Suprapubic skin (tissue), 4 donors: ENCODE measurements at regions not wholly inside any gene's neighbourhood (a gene's known extent, or its start where the extent isn't known, plus 50 kb on each side); places are given as distances from the start of the nearest gene placed in this dataset.

Experiments used
- EP300 ChIP-seq: sonication (generic); formaldehyde crosslinking; IDR thresholded peaks from one replicate; pipeline ENCODE4 v1.6.1; 2017; ENCODE audit warnings: antibody characterized with exemption
- POLR2A ChIP-seq, 2 donors: fragments of 450-650 bp; IDR thresholded peaks; one replicate each; pipeline ENCODE4 v1.6.1; 2017; ENCODE audit warnings: antibody characterized with exemption in 2 of 2, mild to moderate bottlenecking in 2 of 2, moderate library complexity in 2 of 2
- POLR2AphosphoS5 ChIP-seq, 3 donors: sonication (generic); formaldehyde crosslinking; IDR thresholded peaks; one replicate each; pipeline ENCODE4 v1.6.1; 2017; ENCODE audit warnings: antibody characterized with exemption in 3 of 3
- TF ChIP-seq, protein P1 (sequence below), 2 donors: fragments of 200-600 bp in 1 of 2; fragments of 450-650 bp in 1 of 2; sonication (generic) in 1 of 2; IDR thresholded peaks; one replicate each; pipeline ENCODE4 v1.5.1; 2016 to 2019; ENCODE audit warnings: antibody characterized with exemption in 2 of 2, mild to moderate bottlenecking in 1 of 2, moderate library complexity in 1 of 2

DNA sequence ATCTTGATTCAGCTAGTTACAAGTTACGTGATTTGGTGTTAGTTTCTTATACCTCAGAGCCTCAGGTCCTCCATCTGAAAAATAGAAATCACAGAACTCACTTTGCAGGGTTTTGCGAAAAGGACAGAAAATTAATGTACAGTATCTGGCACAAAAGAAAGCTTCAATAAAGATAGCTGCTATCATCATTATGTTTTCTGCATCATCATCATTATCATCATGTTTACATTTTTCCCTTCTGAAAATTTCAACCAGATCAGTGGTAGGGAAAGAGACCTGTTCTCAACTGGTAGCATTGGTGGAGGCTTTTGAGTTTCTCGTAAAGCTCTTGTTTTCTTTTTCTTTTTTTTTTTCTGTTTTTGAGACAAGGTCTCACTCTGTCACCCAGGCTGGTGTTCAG is 174.7 kb upstream of the PBX1 start:
- TF ChIP-seq, protein P1, sequence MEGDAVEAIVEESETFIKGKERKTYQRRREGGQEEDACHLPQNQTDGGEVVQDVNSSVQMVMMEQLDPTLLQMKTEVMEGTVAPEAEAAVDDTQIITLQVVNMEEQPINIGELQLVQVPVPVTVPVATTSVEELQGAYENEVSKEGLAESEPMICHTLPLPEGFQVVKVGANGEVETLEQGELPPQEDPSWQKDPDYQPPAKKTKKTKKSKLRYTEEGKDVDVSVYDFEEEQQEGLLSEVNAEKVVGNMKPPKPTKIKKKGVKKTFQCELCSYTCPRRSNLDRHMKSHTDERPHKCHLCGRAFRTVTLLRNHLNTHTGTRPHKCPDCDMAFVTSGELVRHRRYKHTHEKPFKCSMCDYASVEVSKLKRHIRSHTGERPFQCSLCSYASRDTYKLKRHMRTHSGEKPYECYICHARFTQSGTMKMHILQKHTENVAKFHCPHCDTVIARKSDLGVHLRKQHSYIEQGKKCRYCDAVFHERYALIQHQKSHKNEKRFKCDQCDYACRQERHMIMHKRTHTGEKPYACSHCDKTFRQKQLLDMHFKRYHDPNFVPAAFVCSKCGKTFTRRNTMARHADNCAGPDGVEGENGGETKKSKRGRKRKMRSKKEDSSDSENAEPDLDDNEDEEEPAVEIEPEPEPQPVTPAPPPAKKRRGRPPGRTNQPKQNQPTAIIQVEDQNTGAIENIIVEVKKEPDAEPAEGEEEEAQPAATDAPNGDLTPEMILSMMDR (IDR thresholded peaks at IDR 0.05): no peak
- no peak for TF ChIP-seq POLR2AphosphoS5 (IDR thresholded peaks at IDR 0.05)
- no peak for TF ChIP-seq POLR2A (IDR thresholded peaks at IDR 0.05)
- TF ChIP-seq EP300: no peak
